AG04450 (cell line): ENCODE measurements at regions not wholly inside any gene's neighbourhood (a gene's known extent, or its start where the extent isn't known, plus 50 kb on each side); places are given as distances from the start of the nearest gene placed in this dataset.

Source experiments
- CTCF ChIA-PET: fragments of 300-600, 350-600 bp; formaldehyde crosslinking; extraction: SDS; loops from one replicate; lab custom pipeline; 2022; ENCODE audit warnings: antibody characterized with exemption, inconsistent platforms; lab: Charles Lee
- POLR2A ChIA-PET: fragments of 350-600 bp; formaldehyde crosslinking; extraction: SDS; loops from one replicate; lab custom pipeline; 2021; ENCODE audit warnings: antibody characterized with exemption, inconsistent platforms; lab: Yijun Ruan, JAX
- DNase-seq: peaks from one replicate; pipeline ENCODE4 v3.0.0-alpha.2; 2011; ENCODE audit warnings: low read depth, low spot score
- H3K27ac ChIP-seq: one replicate; pipeline ENCODE4 v1.5.1; 2012; ENCODE audit warnings: low read depth, low read length, control low read depth
- H3K27me3 ChIP-seq: one replicate; pipeline ENCODE4 v1.6.0; 2012; ENCODE audit warnings: low read length; ENCODE audit not compliant: control insufficient read depth, insufficient read depth
- H3K4me3 ChIP-seq: 2 replicates; pipeline ENCODE4 v1.5.1; 2011; ENCODE audit warnings: mild to moderate bottlenecking, low read depth, low read length, control low read depth
- H3K9me3 ChIP-seq: 2 replicates; pipeline ENCODE4 v1.5.1; 2012; ENCODE audit warnings: low read length; ENCODE audit not compliant: control insufficient read depth, insufficient read depth
- CTCF ChIP-seq: IDR thresholded peaks from 2 replicates; pipeline ENCODE4 v1.5.1; 2011; ENCODE audit warnings: low read depth, low read length, control low read depth, inconsistent platforms

- no peak overlapping the region for H3K27ac ChIP-seq
- ChIA-PET POLR2A (no interaction called here), CTCF (interaction anchor here (1.1 kb wide), 1 partner anchor 13 kb away, joined by 3 read pairs; no protein-coding TSS in a partner anchor)
- no peak overlapping the region for H3K4me3 ChIP-seq
- DNase-seq, result no peak
- TF ChIP-seq CTCF, result no peak
- no peaks in the 10 kb centered on the region for H3K9me3 ChIP-seq
- H3K27me3 ChIP-seq, result no peaks in the 10 kb centered on the region
Measured at GRCh38 chr7:41130086-41130485, 572.8 kb downstream of the INHBA start.

GRCh38 chr7:41125343-41125742, 577.5 kb downstream of the INHBA start:
- ChIA-PET POLR2A (no interaction called here), CTCF (interaction anchor here (0.6 kb wide), 1 partner anchor 730 kb away, joined by 5 read pairs; no protein-coding TSS in a partner anchor)
- no peak for TF ChIP-seq CTCF
- H3K27ac ChIP-seq, result no peak overlapping the region
- DNase-seq, result no peak
- no peaks in the 10 kb centered on the region for H3K9me3 ChIP-seq
- no peaks in the 10 kb centered on the region for H3K27me3 ChIP-seq
- no peak overlapping the region for H3K4me3 ChIP-seq

GRCh38 chr7:41122256-41122987, 580.5 kb downstream of the INHBA start:
- TF ChIP-seq CTCF, result no peak
- Histone ChIP-seq H3K27me3 (no peaks in the 10 kb centered on the region), H3K4me3 (no peak overlapping the region), H3K27ac (no peak overlapping the region), H3K9me3 (no peaks in the 10 kb centered on the region)
- no peak for DNase-seq
- CTCF ChIA-PET, result no interaction called here
- POLR2A ChIA-PET, result no interaction called here

DNA sequence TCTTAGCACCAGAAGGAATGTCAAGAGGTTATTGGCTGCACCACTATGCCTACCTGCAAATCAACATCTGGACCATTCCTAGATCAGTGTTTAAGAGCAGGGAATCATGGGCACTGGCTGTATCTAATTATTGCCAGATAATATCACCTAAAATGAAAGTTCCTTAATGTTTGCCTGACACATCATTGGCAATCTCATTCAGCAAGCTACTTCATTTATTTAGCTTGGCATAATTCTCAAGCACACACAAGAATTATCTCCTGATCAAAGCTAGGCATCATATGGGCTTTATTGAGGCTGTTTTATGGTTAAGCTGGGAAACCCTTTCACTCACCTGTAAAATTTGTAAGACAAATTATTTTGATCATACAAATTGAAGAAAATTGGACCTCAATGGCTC, 581.7 kb downstream of the INHBA start:
- Histone ChIP-seq H3K27me3 (no peaks in the 10 kb centered on the region), H3K4me3 (no peak overlapping the region), H3K9me3 (no peaks in the 10 kb centered on the region), H3K27ac (no peak overlapping the region)
- ChIA-PET CTCF (no interaction called here), POLR2A (no interaction called here)
- DNase-seq, result no peak
- no peak for TF ChIP-seq CTCF

GRCh38 chr7:41118486-41118885, 584.4 kb downstream of the INHBA start:
- no peaks in the 10 kb centered on the region for H3K9me3 ChIP-seq
- ChIA-PET CTCF (no interaction called here), POLR2A (no interaction called here)
- DNase-seq, result no peak
- H3K27me3 ChIP-seq, result no peaks in the 10 kb centered on the region
- TF ChIP-seq CTCF, result no peak
- no peak overlapping the region for H3K4me3 ChIP-seq
- no peak overlapping the region for H3K27ac ChIP-seq
